ENCODE measurements at regions not wholly inside any gene's neighbourhood (a gene's known extent, or its start where the extent isn't known, plus 50 kb on each side); places are given as distances from the start of the nearest gene placed in this dataset.

DNA sequence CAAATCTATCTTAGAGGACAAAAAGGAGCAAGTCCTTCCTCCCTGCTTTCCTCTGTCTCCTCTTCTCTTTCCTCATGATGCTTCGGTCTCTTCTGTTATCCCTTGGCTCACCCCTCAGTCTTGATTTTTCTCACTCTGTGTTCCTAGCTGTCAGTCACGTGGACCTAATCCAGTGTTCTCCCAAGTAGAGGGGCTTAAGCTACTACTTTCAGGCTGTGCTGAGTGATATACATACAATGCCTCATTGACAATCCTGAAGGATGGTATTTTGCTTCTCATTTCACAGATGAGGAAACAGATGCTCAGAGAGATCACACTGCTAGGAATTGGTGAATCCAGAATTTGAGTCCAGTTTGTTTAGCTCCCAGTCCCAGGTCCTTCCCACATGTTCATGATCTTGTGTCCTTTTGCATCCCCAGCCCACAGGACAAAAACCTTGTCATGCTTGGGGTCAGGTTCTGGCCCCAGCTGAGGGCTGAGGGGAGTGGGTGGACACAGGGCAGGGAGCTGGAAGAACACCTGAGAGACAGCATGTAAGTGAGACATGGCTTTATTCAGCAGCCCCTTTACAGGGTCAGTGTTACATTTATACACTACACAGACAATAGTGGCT is 50.5 kb upstream of the KMT2E start:
- H3K4me3 Mint-ChIP-seq: no peak overlapping the region
- no peaks in the 10 kb centered on the region for H3F3A ChIP-seq (replicated peaks; ENCODE audit: low read depth)
- H3K27me3 Mint-ChIP-seq (ENCODE audit: insufficient read depth, low read depth, poor library complexity): no peaks in the 10 kb centered on the region
- no peaks in the 10 kb centered on the region for H3K4me1 ChIP-seq (ENCODE audit: insufficient read depth)
- TF ChIP-seq, protein P1, sequence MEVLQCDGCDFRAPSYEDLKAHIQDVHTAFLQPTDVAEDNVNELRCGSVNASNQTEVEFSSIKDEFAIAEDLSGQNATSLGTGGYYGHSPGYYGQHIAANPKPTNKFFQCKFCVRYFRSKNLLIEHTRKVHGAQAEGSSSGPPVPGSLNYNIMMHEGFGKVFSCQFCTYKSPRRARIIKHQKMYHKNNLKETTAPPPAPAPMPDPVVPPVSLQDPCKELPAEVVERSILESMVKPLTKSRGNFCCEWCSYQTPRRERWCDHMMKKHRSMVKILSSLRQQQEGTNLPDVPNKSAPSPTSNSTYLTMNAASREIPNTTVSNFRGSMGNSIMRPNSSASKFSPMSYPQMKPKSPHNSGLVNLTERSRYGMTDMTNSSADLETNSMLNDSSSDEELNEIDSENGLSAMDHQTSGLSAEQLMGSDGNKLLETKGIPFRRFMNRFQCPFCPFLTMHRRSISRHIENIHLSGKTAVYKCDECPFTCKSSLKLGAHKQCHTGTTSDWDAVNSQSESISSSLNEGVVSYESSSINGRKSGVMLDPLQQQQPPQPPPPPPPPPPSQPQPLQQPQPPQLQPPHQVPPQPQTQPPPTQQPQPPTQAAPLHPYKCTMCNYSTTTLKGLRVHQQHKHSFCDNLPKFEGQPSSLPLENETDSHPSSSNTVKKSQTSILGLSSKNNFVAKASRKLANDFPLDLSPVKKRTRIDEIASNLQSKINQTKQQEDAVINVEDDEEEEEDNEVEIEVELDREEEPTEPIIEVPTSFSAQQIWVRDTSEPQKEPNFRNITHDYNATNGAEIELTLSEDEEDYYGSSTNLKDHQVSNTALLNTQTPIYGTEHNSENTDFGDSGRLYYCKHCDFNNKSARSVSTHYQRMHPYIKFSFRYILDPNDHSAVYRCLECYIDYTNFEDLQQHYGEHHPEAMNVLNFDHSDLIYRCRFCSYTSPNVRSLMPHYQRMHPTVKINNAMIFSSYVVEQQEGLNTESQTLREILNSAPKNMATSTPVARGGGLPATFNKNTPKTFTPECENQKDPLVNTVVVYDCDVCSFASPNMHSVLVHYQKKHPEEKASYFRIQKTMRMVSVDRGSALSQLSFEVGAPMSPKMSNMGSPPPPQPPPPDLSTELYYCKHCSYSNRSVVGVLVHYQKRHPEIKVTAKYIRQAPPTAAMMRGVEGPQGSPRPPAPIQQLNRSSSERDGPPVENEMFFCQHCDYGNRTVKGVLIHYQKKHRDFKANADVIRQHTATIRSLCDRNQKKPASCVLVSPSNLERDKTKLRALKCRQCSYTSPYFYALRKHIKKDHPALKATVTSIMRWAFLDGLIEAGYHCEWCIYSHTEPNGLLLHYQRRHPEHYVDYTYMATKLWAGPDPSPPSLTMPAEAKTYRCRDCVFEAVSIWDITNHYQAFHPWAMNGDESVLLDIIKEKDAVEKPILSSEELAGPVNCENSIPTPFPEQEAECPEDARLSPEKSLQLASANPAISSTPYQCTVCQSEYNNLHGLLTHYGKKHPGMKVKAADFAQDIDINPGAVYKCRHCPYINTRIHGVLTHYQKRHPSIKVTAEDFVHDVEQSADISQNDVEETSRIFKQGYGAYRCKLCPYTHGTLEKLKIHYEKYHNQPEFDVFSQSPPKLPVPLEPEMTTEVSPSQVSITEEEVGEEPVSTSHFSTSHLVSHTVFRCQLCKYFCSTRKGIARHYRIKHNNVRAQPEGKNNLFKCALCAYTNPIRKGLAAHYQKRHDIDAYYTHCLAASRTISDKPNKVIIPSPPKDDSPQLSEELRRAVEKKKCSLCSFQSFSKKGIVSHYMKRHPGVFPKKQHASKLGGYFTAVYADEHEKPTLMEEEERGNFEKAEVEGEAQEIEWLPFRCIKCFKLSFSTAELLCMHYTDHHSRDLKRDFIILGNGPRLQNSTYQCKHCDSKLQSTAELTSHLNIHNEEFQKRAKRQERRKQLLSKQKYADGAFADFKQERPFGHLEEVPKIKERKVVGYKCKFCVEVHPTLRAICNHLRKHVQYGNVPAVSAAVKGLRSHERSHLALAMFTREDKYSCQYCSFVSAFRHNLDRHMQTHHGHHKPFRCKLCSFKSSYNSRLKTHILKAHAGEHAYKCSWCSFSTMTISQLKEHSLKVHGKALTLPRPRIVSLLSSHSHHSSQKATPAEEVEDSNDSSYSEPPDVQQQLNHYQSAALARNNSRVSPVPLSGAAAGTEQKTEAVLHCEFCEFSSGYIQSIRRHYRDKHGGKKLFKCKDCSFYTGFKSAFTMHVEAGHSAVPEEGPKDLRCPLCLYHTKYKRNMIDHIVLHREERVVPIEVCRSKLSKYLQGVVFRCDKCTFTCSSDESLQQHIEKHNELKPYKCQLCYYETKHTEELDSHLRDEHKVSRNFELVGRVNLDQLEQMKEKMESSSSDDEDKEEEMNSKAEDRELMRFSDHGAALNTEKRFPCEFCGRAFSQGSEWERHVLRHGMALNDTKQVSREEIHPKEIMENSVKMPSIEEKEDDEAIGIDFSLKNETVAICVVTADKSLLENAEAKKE (CRISPR knock-in tag; IDR thresholded peaks at IDR 0.05): no peak
- TF ChIP-seq, protein P2, sequence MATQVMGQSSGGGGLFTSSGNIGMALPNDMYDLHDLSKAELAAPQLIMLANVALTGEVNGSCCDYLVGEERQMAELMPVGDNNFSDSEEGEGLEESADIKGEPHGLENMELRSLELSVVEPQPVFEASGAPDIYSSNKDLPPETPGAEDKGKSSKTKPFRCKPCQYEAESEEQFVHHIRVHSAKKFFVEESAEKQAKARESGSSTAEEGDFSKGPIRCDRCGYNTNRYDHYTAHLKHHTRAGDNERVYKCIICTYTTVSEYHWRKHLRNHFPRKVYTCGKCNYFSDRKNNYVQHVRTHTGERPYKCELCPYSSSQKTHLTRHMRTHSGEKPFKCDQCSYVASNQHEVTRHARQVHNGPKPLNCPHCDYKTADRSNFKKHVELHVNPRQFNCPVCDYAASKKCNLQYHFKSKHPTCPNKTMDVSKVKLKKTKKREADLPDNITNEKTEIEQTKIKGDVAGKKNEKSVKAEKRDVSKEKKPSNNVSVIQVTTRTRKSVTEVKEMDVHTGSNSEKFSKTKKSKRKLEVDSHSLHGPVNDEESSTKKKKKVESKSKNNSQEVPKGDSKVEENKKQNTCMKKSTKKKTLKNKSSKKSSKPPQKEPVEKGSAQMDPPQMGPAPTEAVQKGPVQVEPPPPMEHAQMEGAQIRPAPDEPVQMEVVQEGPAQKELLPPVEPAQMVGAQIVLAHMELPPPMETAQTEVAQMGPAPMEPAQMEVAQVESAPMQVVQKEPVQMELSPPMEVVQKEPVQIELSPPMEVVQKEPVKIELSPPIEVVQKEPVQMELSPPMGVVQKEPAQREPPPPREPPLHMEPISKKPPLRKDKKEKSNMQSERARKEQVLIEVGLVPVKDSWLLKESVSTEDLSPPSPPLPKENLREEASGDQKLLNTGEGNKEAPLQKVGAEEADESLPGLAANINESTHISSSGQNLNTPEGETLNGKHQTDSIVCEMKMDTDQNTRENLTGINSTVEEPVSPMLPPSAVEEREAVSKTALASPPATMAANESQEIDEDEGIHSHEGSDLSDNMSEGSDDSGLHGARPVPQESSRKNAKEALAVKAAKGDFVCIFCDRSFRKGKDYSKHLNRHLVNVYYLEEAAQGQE (IDR thresholded peaks at IDR 0.05; ENCODE audit: unreplicated experiment): no peak
- TF ChIP-seq EZH2 (IDR thresholded peaks at IDR 0.05; ENCODE audit: low read depth, unreplicated experiment): no peak
- no peak for TF ChIP-seq CREB1 (CRISPR knock-in tag; IDR thresholded peaks at IDR 0.05; ENCODE audit: low read depth)
- TF ChIP-seq, protein P3, sequence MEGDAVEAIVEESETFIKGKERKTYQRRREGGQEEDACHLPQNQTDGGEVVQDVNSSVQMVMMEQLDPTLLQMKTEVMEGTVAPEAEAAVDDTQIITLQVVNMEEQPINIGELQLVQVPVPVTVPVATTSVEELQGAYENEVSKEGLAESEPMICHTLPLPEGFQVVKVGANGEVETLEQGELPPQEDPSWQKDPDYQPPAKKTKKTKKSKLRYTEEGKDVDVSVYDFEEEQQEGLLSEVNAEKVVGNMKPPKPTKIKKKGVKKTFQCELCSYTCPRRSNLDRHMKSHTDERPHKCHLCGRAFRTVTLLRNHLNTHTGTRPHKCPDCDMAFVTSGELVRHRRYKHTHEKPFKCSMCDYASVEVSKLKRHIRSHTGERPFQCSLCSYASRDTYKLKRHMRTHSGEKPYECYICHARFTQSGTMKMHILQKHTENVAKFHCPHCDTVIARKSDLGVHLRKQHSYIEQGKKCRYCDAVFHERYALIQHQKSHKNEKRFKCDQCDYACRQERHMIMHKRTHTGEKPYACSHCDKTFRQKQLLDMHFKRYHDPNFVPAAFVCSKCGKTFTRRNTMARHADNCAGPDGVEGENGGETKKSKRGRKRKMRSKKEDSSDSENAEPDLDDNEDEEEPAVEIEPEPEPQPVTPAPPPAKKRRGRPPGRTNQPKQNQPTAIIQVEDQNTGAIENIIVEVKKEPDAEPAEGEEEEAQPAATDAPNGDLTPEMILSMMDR (conservative IDR thresholded peaks at IDR 0.05; ENCODE audit: low read depth in 2 of 2): no peak
- no peak for TF ChIP-seq ZNF331 (CRISPR knock-in tag; IDR thresholded peaks at IDR 0.05; ENCODE audit: low read depth)
- no peak for TF ChIP-seq EZH2phosphoT487 (IDR thresholded peaks at IDR 0.05; ENCODE audit: unreplicated experiment)
- no peak for TF ChIP-seq NANOG (IDR thresholded peaks at IDR 0.05; ENCODE audit: borderline replicate concordance)
- no peak for TF ChIP-seq STAT1 (IDR thresholded peaks at IDR 0.05; ENCODE audit: unreplicated experiment)
- no peak for TF ChIP-seq ZNF114 (CRISPR knock-in tag; IDR thresholded peaks at IDR 0.05)
- no peak for TF ChIP-seq JUNB (IDR thresholded peaks at IDR 0.05; ENCODE audit: unreplicated experiment)
- TF ChIP-seq POLR2AphosphoS5 (IDR thresholded peaks at IDR 0.05; ENCODE audit: low read depth): no peak
- TF ChIP-seq, protein P4, sequence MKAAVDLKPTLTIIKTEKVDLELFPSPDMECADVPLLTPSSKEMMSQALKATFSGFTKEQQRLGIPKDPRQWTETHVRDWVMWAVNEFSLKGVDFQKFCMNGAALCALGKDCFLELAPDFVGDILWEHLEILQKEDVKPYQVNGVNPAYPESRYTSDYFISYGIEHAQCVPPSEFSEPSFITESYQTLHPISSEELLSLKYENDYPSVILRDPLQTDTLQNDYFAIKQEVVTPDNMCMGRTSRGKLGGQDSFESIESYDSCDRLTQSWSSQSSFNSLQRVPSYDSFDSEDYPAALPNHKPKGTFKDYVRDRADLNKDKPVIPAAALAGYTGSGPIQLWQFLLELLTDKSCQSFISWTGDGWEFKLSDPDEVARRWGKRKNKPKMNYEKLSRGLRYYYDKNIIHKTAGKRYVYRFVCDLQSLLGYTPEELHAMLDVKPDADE (IDR thresholded peaks at IDR 0.05): no peak
- peaks cover 9% of the 10 kb centered on the region; the same call in 2 of the 3 replicates for H3K9me3 Mint-ChIP-seq
- no peaks in the 10 kb centered on the region for H3K9me2 ChIP-seq (ENCODE audit: insufficient read depth)
- no peak overlapping the region for H3K4me2 ChIP-seq
- H3K27ac Mint-ChIP-seq: no peak overlapping the region
- no peaks in the 10 kb centered on the region for H3K79me2 ChIP-seq (replicated peaks; ENCODE audit: insufficient read depth)
- ATAC-seq (no peak), DNase-seq (ENCODE audit: low spot score) (no peak)
- H3K4me1 Mint-ChIP-seq: no peaks in the 10 kb centered on the region
- H3K4me3 ChIP-seq: no peak overlapping the region
- no peak overlapping the region for H2AFZ ChIP-seq
- no peaks in the 10 kb centered on the region for H3K27me3 ChIP-seq (ENCODE audit: insufficient read depth)
- H3K36me3 ChIP-seq (ENCODE audit: insufficient read depth): no peaks in the 10 kb centered on the region
- H4K20me1 ChIP-seq (replicated peaks; ENCODE audit: insufficient read depth): no peaks in the 10 kb centered on the region
- no peak overlapping the region for H3K27ac ChIP-seq (ENCODE audit: low read depth)
- H3K36me3 Mint-ChIP-seq (ENCODE audit: low read depth): peaks cover 4% of the 10 kb centered on the region; the same call in 1 of the 3 replicates
